AG08396 (cell line): ENCODE measurements at regions not wholly inside any gene's neighbourhood (a gene's known extent, or its start where the extent isn't known, plus 50 kb on each side); places are given as distances from the start of the nearest gene placed in this dataset.
"Not testable (repeated sequence)": the region's sequence is repeated elsewhere in the genome, so short reads cannot be mapped to it uniquely, and the experiment has no call there.

Experiments used
- DNase-seq: peaks from one replicate; pipeline ENCODE4 v3.0.0; 2012; ENCODE audit warnings: low spot score, mixed read lengths

DNA sequence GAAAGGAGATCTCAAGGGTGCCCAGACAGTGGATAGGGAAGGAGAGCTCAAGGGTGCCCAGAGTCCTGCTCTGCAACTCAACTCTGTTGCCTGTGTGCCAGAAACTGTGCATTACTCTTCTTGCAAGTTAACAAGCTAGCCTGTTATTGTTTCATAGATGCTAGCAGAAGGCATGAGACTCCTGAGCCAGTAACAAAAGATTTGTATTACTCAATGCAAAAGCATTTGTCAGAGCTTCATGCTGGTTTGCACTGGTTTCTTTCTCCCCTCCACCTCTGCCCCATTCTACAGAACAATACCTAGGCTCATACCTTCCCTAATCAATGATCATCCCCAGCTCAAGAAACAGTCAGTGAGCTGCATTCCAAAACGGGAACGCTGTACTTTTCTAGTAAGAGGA is 124.5 kb upstream of the NEIL3 start:
- no peak for DNase-seq

DNA sequence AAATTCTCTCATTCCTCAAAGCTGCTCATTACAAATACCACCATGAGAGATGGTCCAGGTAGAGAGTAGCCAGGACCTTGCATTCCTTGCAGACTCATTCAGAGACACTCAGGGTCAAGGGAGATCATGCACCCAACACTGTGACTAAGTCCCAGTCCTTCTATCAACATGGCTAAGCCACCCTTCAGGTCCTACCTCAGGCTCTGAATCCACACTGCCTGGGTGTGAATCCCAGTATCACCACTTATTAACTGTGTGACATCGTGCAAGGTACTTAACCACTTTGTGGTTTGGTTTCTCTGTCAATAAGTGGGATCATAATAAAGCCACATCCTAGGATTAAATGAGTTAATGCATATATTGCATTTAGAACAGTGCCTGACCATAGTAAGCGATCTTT is 124.1 kb upstream of the NEIL3 start:
- DNase-seq, result no peak

DNA sequence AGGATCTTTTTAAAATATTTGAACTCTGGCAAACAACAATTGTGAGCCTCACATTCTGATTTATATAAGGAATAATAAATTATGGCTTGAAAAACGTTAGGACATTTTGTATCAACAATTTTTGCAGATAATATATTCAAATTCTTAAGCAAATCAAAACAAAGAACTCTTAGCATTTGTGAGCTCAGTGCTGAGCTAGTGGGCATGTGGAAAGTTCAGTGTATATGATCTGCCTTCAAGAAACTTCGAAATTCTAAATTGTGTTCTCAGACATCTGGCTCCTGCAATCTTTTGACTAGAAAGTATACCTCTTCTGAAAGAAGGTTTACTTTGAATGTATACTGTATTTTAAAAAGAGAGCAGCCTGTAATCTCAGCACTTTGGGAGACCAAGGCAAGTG is 122.3 kb upstream of the NEIL3 start:
- DNase-seq, result no peak

DNA sequence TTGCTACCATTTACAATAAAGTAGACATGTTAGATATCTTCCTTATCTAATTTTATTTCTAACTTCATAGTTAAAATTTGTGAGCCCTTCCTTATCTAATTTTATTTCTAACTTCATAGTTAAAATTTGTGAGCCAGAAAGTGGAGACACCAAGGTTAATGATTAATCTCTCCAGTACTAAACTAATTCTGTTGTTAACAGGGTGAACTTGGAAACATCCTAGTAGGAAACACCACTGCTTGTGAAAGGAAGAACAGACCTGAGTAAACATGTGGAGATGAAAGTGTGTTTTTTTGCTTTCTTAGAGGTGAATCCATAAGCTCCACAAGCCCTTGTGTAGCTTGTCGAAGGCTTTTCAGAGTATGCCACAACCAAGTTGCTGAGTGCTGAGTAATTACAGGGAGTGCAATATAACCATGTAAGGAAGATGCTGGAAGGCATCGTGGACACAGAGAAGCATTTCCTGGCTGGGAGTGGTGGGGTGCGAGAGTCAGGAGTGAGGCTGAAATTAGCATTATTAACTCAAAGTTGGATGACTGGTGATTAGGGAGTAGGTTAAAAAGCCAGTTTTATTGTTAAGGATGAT is 118.6 kb upstream of the NEIL3 start:
- DNase-seq, result peak; percentile 32

DNA sequence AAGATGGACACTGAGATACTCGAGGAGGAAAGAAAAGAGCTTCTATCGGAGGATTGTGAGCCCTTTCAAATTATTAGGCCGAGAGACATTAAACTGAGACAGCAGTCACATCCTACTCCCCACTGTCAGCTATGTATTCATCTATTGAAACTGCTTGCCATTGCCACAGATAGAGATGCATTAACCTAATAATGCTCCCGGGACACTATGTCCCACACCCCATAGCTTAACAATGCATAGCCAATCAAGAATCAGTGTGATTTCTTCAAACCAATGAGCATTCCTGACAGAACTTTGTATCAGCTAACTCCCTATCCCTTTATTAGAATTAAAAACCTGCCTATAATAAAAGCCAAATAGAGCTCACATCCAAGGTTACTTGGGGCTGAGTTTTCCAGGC is 118.1 kb upstream of the NEIL3 start:
- DNase-seq, result no peak

DNA sequence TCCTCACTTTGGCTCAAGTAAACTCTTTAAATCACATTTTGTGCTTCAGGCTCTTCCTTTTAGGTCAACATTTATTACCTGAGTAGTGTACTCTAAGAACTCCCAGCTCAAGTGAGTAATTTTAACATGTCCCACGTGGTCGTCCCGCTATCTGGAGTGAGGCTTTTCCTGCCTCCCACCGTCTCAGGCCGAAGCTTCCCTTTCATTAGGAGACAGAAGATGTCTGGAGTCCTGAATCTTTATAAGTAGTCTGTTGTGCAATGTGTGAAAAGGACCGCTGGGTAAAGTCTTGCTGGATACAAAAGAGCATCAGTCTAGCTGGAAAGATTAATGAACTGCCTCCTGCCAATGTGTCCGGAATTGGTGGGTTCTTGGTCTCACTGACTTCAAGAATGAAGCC is 117.7 kb upstream of the NEIL3 start:
- DNase-seq, result no peak

DNA sequence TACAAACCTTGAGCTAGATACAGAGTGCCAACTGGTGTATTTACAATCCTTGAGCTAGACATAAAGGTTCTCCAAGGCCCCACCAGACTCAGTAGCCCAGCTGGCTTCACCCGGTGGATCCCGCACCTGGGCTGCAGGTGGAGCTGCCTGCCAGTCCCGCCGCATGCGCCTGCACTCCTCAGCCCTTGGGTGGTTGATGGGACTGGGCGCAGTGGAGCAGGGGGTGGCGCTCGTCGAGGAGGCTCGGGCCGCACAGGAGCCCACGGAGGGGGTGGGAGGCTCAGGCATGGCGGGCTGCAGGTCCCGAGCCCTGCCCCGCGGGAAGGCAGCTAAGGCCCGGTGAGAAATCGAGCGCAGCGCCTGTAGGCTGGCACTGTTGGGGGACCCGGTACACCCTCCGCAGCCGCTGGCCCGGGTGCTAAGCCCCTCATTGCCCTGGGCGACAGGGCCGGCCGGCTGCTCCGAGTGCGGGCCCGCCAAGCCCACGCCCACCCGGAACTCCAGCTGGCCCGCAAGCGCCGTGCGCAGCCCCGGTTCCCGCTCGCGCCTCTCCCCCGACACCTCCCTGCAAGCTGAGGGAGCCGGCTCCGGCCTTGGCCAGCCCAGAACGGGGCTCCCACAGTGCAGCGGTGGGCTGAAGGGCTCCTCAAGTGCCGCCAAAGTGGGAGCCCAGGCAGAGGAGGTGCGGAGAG is 116.5 kb upstream of the NEIL3 start:
- not testable (repeated sequence) for DNase-seq

DNA sequence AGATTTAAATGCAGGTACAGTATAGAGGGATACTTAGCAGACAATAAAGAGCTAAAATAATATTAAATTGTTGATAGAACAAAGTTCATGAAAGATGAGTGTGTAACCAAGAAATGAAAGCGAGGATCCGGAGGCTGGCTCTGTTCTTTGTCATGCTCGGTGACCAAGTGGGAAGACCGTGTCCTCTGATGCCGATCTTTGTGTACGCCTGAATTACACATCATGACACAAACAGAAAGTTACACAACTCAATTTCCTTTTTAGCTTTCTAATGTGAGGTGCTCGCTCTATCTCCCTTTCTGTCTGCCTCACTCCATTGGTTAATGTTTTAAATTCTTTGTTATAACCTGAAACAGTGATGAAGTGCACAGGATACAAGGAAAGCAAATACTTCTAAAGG is 114.8 kb upstream of the NEIL3 start:
- DNase-seq, result no peak

DNA sequence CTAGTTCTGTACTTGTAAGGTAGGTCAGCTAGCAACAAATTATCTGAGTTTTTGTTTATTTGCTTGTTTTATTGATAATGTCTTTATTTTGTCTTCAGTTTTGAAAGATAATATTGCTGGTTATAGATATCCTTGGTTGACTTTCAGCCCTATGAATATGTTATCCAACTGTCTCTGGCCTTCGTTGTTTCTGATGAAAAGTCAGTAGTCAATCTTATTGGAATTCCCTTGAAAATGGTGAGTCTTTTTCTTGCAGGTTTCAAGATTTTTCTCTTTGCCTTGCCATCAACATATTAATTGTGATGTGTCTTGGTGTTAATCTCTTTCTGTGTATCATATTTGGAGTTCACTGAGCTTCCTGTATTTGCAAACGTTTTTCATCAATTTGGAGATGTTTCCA is 113.1 kb upstream of the NEIL3 start:
- no peak for DNase-seq

DNA sequence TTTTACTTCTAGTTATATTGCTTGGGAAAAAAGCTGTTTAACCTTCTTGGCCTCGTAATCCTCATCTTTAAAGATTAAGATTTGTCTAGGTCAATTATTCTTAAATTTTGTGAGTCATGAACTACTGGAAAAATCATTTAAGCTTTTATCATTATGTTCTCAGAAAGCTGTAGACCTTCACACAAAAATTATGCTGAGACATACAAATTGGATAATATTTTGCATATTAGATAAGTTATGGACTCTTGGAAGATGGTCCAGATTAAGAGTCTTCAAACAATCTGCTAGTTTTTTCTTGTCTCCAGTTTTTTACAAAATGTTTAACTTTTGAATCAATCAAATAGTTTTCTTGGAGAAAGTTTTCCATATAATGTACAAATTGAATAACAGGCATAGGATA is 108.1 kb upstream of the NEIL3 start:
- no peak for DNase-seq

DNA sequence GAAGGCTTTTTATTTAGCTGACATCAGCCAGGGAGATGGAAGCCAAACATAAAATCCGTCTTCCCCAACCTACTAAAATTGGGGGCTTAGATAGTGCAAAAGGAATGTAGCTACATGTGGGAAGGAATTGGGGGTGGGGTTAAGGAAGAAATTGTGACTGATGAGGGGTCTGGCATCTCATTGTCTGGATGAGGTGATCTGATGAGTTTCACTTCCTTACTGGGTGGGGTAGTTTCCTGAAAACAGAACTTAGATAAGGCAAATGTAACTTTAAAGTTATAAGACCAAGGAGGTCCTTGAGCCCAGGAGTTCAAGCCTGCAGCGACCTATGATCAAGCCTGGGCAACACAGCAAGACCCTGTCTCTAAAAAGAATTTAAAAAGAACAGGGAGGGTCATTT is 105.5 kb upstream of the NEIL3 start:
- no peak for DNase-seq

DNA sequence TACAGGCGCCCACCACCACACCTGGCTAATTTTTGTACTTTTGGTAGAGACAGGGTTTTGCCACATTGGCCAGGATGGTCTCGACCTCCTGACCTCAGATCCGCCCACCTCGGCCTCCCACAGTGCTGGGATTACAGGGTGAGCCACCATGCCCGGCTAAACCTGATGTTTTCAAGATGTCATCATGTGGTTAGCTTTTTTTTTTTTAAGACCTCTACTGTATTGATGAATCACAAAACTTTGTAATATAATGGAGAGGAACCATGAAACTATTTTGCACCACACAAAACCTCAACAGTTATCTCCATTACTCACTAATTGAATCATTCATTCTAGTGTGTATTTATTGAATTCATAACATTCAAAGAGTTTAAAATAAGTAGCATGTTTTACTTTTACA is 94.7 kb upstream of the NEIL3 start:
- DNase-seq, result peak; percentile 28

DNA sequence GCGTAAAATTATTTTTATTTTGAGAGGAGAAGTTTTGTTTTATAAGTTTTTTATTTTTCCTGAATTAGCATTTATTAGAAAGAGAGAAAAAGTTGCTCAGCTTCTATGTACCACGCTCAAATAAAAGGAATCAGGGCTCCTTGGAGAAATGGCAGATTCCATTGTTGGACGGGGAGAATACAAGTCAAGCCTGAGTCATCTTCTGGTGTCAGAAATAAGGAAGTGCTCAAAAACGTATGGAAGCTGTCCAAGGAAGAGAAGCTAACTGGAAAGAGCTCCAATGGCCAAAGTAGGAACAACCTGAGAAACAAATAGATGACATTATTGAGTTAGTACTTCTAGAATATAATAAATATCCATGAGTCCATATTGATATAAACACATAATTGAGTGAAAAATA is 89.3 kb upstream of the NEIL3 start:
- DNase-seq, result peak; percentile 41

DNA sequence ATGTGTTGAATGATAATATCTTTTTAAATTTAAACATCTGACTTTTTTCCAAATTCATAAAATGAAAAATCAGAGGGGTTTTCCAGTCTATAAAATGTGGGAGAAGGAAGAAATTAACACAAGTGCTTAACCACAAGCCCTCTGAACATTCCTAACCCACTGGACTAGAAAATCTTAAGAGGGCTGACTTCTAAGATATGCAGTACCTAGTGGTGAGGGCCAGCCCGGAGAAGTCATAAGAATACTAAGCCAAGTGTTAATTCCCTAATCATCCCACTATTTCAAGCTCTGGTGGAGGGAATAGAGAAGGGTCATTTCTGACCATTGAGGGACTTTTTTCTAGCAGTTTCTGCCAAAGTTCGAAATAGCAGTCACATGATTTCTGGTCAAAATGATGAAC is 86.9 kb upstream of the NEIL3 start:
- no peak for DNase-seq

DNA sequence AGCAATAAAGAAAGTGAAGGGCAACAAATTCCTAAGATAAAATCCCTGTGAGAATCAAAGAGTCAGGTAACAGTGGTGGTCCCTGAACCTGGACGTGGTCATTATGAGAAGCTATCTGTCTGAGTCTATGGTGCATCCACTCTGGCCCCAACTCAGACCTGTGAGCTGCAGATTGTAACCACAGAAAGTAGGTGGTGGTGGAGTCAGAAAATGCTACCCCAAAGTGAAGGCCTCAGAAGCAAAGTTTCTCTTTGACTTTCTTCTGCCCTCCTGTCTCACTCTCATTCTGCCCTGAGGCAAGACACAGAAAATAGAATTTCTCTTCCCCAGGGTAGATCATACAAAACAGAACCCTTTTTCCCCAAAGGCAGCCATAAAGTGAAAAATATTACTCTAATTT is 84.1 kb upstream of the NEIL3 start:
- DNase-seq, result no peak

DNA sequence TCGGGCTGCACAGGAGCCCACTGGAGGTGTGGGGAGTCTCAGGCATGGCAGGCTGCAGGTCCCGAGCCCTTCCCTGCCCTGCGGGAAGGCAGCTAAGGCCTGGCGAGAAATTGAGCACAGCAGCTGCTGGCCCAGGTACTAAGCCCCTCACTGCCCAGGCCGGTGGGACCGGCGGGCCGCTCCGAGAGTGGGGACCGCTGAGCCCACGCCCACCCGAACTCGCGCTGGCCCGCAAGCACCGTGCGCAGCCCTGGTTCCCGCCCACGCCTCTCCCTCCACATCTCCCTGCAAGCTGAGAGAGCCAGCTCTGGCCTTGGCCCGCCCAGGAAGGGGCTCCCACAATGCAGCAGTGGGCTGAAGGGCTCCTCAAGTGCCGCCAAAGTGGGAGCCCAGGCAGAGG is 82.0 kb upstream of the NEIL3 start:
- DNase-seq, result no peak

DNA sequence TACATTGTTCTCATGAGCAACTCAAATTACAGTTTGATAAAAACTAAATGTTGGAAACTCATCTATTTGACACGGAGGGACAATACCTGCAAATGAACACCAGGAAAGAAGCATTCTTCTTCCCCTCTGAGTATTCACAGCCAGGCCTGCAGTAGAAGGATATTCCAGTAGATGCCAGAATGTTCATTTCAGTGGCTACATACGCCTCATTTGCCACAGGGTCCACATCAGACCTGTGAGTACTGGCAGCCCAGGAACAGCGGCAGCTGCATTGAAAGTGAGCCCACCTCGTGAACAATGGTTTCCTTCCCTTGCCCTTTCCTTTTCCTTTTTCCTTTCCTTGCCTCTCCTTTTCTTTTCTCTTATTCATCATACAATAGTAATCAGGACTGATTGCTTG is 81.1 kb upstream of the NEIL3 start:
- no peak for DNase-seq

DNA sequence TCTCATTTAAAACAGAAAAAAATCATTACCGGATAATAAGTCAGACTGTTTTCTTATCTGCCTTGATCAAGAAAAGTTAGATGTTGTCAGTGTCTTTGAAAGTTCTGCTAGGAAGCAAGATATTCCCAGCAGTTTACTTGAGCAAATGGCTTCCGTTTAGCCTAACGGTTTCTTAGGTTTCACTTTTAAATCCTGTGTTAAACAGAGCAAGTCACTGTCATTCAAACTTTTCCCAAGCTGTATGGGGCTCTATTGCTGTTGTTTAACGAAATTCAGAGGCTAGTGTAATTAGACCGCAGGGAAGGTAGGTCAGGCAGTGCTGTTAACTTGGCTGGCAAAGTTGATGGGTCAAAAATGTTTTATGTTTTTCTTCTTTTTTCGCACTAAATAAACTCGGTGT is 80.3 kb upstream of the NEIL3 start:
- DNase-seq, result peak; percentile 41

DNA sequence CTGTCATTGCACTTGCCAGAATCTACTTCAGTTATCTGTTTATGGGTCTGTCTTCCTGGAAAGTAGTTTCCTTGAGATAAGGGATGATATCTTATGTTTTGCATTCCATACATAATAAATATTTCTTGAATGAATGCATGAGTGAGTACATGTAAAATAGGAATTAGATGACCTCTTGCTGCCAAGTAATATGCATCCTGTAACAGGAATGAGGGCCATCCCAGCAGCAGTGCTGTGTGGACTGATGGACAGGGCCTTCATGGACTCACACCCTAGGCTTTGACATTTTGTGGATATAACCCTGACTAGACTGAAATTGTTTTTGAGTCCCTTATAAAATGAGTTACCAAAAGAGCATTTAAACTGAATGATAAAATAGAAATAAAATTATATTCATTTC is 77.2 kb upstream of the NEIL3 start:
- no peak for DNase-seq

DNA sequence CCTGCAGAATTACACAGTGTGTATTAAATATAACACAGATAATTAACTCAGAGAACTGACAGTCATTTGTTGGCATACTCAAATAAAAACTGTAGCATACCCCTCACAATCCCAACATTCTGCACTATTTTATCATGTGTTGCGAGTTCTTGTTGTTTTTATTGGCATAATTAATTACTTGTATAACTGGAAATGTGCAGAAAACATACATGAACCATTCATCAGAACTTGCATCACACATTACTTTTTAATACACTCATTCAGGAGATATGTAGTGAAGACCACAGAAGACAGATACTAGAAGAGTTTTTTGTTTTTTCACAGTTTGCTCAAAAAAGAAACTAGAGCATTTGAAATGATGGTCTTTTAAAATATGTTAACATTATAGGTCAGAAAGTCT is 74.6 kb upstream of the NEIL3 start:
- peak; percentile 13 for DNase-seq

DNA sequence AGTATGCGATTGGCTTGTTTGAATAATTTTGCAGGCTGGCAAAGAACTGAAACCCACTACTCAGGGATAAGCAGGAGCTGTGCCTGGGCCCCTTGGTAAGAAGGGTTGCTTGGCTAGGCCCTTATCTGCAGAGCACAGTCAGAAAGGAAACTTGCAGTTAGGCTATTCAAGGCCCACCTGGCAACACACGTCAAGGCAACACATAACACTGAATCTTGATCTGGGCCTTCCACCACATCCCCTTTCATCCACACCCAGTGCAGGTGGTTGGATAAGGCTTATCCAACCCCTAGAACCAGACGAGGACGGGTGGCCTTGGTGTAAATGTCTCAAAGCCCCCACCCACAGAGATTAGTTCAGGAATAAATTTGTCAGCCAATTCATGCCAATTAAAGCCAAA is 72.8 kb upstream of the NEIL3 start:
- DNase-seq, result no peak

DNA sequence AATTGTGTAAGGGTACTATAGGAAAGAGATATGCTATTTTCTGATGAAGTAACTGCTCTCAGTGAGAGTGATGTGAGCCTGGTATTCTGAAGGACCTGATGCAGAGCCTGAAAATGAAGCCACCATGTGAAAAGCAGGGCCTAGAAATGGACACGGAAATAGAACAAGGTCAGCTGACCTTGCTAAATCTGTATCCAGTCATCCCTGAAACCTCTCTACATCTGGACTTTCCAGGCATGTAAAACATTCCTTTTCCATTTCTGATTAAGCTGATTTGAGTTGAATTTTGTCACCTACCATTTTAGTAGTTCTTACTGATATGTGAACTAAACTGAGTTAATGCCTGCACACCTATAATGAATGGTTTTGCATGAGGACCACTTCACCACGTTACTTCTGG is 72.4 kb upstream of the NEIL3 start:
- DNase-seq, result no peak

DNA sequence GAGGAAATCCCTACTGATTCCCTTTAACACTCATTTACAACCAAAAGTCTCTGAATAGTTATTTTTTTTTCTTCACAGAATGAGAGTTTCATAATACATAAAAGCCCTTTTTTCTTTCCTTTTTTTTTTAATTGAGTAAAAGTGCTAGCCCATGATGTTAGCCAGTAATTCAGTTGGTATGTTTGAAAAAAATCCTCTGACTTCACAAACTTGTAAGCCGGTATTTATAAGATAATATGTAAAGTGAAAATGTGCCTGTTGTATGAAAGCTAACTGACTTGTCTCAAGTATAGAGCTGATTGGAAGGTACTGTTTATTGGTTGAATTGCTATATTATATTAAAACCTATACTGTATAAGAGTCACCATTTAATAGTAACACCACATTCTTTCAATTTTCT is 70.2 kb upstream of the NEIL3 start:
- DNase-seq, result no peak

DNA sequence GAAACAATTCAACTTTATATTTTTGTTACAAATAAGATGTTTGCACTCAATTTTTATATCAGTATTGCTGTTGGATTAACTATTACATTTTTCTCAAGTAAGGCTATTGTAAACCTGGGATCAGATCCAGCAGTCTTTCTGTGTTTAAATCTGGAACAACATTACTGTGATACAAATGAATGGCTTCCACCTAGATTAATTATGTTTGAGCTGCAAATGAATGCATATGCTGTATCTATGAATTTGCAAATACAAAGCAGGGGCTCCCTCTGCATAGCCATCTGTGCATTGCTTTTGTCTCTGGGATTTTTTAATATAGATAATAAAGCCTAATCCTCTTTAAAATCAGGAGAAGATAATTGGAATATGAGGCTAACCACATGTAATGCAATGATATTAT is 69.8 kb upstream of the NEIL3 start:
- no peak for DNase-seq
